IPS-15b (cell line): ENCODE measurements at regions not wholly inside any gene's neighbourhood (a gene's known extent, or its start where the extent isn't known, plus 50 kb on each side); places are given as distances from the start of the nearest gene placed in this dataset.
"Not testable (repeated sequence)": the region's sequence is repeated elsewhere in the genome, so short reads cannot be mapped to it uniquely, and the experiment has no call there.

Experiments used
- H3K27me3 ChIP-seq: one replicate; pipeline ENCODE4 v1.6.1; 2013; ENCODE audit warnings: low read length; ENCODE audit not compliant: control insufficient read depth, insufficient read depth
- H3K36me3 ChIP-seq: one replicate; pipeline ENCODE4 v1.6.1; 2013; ENCODE audit warnings: low read length; ENCODE audit not compliant: control insufficient read depth, insufficient read depth
- H3K4me1 ChIP-seq: one replicate; pipeline ENCODE4 v1.6.1; 2013; ENCODE audit warnings: mild to moderate bottlenecking, low read length; ENCODE audit not compliant: control insufficient read depth, insufficient read depth
- H3K4me3 ChIP-seq: one replicate; pipeline ENCODE4 v1.5.1; 2013; ENCODE audit warnings: low read depth, low read length
- H3K9ac ChIP-seq: one replicate; pipeline ENCODE4 v1.6.1; 2013; ENCODE audit warnings: low read depth, mild to moderate bottlenecking, low read length
- H3K9me3 ChIP-seq: one replicate; pipeline ENCODE4 v1.6.1; 2013; ENCODE audit warnings: mild to moderate bottlenecking, low read length; ENCODE audit not compliant: control insufficient read depth, insufficient read depth

- H3K9ac ChIP-seq, H3K4me1 ChIP-seq, H3K9me3 ChIP-seq, H3K27me3 ChIP-seq, H3K36me3 ChIP-seq, H3K4me3 ChIP-seq: not testable (repeated sequence)
Measured at GRCh38 chr7:106579086-106579485, 81.9 kb downstream of the CCDC71L start.

- Histone ChIP-seq H3K27me3 (no peaks in the 10 kb centered on the region), H3K9ac (no peak overlapping the region), H3K36me3 (no peaks in the 10 kb centered on the region), H3K4me1 (no peaks in the 10 kb centered on the region), H3K9me3 (no peaks in the 10 kb centered on the region), H3K4me3 (no peak overlapping the region)
Measured at GRCh38 chr7:106575138-106575823, 85.7 kb downstream of the CCDC71L start.

- H3K4me3 ChIP-seq = no peak overlapping the region
- no peaks in the 10 kb centered on the region for H3K36me3 ChIP-seq
- H3K4me1 ChIP-seq = peaks cover 2% of the 10 kb centered on the region
- H3K9me3 ChIP-seq = no peaks in the 10 kb centered on the region
- no peaks in the 10 kb centered on the region for H3K27me3 ChIP-seq
- H3K9ac ChIP-seq = no peak overlapping the region
Measured at GRCh38 chr7:106573738-106574137, 87.2 kb downstream of the CCDC71L start.

- Histone ChIP-seq H3K9ac (no peak overlapping the region), H3K4me1 (peaks cover 3% of the 10 kb centered on the region), H3K27me3 (no peaks in the 10 kb centered on the region), H3K36me3 (no peaks in the 10 kb centered on the region), H3K4me3 (no peak overlapping the region), H3K9me3 (no peaks in the 10 kb centered on the region)
Measured at GRCh38 chr7:106573125-106573663, 87.8 kb downstream of the CCDC71L start.

GRCh38 chr7:106572394-106573124, 88.4 kb downstream of the CCDC71L start:
- no peak overlapping the region for H3K9ac ChIP-seq
- H3K36me3 ChIP-seq = no peaks in the 10 kb centered on the region
- no peaks in the 10 kb centered on the region for H3K9me3 ChIP-seq
- H3K27me3 ChIP-seq = no peaks in the 10 kb centered on the region
- peaks cover 3% of the 10 kb centered on the region for H3K4me1 ChIP-seq
- H3K4me3 ChIP-seq = no peak overlapping the region

- Histone ChIP-seq H3K4me1 (peaks cover 3% of the 10 kb centered on the region), H3K4me3 (no peak overlapping the region), H3K9me3 (no peaks in the 10 kb centered on the region), H3K27me3 (no peaks in the 10 kb centered on the region), H3K36me3 (no peaks in the 10 kb centered on the region), H3K9ac (no peak overlapping the region)
Measured at GRCh38 chr7:106571563-106571962, 89.4 kb downstream of the CCDC71L start.

- Histone ChIP-seq H3K4me1 (peaks cover 3% of the 10 kb centered on the region), H3K9ac (no peak overlapping the region)
Measured at GRCh38 chr7:106570948-106571418, 90.0 kb downstream of the CCDC71L start.

GRCh38 chr7:106570146-106570545, 90.8 kb downstream of the CCDC71L start:
- no peak overlapping the region for H3K4me3 ChIP-seq

More at GRCh38 chr7:106570948-106571418, 90.0 kb downstream of the CCDC71L start:
- Histone ChIP-seq H3K9me3 (no peaks in the 10 kb centered on the region), H3K4me3 (no peak overlapping the region), H3K36me3 (no peaks in the 10 kb centered on the region), H3K27me3 (no peaks in the 10 kb centered on the region)

GRCh38 chr7:106569500-106569929, 91.4 kb downstream of the CCDC71L start:
- Histone ChIP-seq H3K27me3 (no peaks in the 10 kb centered on the region), H3K9ac (no peak overlapping the region), H3K36me3 (no peaks in the 10 kb centered on the region), H3K9me3 (no peaks in the 10 kb centered on the region), H3K4me3 (no peak overlapping the region), H3K4me1 (peaks cover 3% of the 10 kb centered on the region)

More at GRCh38 chr7:106570146-106570545, 90.8 kb downstream of the CCDC71L start:
- Histone ChIP-seq H3K9me3 (no peaks in the 10 kb centered on the region), H3K9ac (no peak overlapping the region), H3K36me3 (no peaks in the 10 kb centered on the region), H3K4me1 (peaks cover 3% of the 10 kb centered on the region), H3K27me3 (no peaks in the 10 kb centered on the region)

- Histone ChIP-seq H3K27me3 (no peaks in the 10 kb centered on the region), H3K4me3 (no peak overlapping the region), H3K9me3 (no peaks in the 10 kb centered on the region), H3K4me1 (peaks cover 3% of the 10 kb centered on the region), H3K9ac (no peak overlapping the region), H3K36me3 (no peaks in the 10 kb centered on the region)
Measured at GRCh38 chr7:106568680-106569499, 92.1 kb downstream of the CCDC71L start.

GRCh38 chr7:106568002-106568679, 92.8 kb downstream of the CCDC71L start:
- no peak overlapping the region for H3K9ac ChIP-seq
- H3K36me3 ChIP-seq = no peaks in the 10 kb centered on the region
- H3K27me3 ChIP-seq = no peaks in the 10 kb centered on the region
- no peaks in the 10 kb centered on the region for H3K9me3 ChIP-seq
- no peak overlapping the region for H3K4me3 ChIP-seq
- H3K4me1 ChIP-seq = peaks cover 3% of the 10 kb centered on the region
